GM19023 (cell line): ENCODE measurements at regions not wholly inside any gene's neighbourhood (a gene's known extent, or its start where the extent isn't known, plus 50 kb on each side); places are given as distances from the start of the nearest gene placed in this dataset.
A peak's percentile ranks its signal among the peaks of the same experiment; 100 is the strongest.
"Not testable (repeated sequence)": the region's sequence is repeated elsewhere in the genome, so short reads cannot be mapped to it uniquely, and the experiment has no call there.

Experiments
- ATAC-seq: cut with Tn5 transposase; IDR thresholded peaks from one replicate; pipeline ENCODE4 v1.9.1; 2021; ENCODE audit warnings: mild to moderate bottlenecking, moderate library complexity; ENCODE audit not compliant: unreplicated experiment

- ATAC-seq = no peak
Observed at GRCh38 chr12:46087916-46088439, 97.6 kb upstream of the SCAF11 start.

- no peak for ATAC-seq
Observed at GRCh38 chr12:46084666-46085631, 94.6 kb upstream of the SCAF11 start.

GRCh38 chr12:46082490-46083200, 92.3 kb upstream of the SCAF11 start:
- ATAC-seq = no peak

DNA sequence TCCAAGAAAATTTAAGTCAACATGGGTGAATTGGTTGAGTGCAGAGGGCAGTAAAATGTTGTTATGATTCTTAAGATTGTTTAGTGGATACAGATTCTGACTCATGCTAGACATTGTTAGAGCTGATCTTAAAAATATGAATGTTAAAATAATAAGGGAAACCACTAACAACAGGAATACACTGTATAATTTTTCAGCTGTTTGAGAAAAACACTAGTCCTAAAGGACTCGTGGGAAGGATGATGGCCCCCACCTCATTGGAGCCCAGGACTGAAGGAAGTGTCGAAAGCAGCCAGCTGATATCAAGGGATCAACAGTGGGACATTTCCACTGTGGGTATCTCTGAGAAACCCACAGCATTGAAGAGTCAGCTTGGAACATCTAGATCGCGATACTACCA, 82.9 kb upstream of the SCAF11 start:
- ATAC-seq = no peak

- ATAC-seq = peak; percentile 96
Observed at GRCh38 chr12:46071769-46072624, 81.6 kb upstream of the SCAF11 start.

GRCh38 chr12:46071335-46071734, 81.0 kb upstream of the SCAF11 start:
- ATAC-seq = no peak

GRCh38 chr12:46067094-46067493, 76.7 kb upstream of the SCAF11 start:
- ATAC-seq = no peak

- ATAC-seq = peak; percentile 62
Observed at GRCh38 chr12:46065412-46066166, 75.2 kb upstream of the SCAF11 start.

GRCh38 chr12:46064548-46064947, 74.2 kb upstream of the SCAF11 start:
- ATAC-seq = no peak

DNA sequence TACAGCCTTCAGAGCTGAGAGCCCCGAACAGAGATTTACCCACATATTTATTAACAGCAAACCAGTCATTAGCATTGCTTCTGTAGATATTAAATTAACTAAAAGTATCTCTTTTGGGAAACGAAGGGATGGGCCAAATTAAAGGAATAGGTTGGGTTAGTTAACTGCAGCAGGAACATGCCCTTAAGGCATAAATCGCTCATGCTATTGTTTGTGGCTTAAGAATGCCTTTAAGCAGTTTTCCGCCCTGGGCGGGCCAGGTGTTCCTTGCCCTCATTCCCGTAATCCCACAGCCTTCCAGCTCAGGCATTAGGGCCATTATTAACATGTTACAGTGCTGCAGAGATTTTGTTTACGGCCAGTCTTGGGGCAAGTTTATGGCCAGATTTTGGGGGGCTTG, 68.3 kb upstream of the SCAF11 start:
- ATAC-seq = not testable (repeated sequence)

DNA sequence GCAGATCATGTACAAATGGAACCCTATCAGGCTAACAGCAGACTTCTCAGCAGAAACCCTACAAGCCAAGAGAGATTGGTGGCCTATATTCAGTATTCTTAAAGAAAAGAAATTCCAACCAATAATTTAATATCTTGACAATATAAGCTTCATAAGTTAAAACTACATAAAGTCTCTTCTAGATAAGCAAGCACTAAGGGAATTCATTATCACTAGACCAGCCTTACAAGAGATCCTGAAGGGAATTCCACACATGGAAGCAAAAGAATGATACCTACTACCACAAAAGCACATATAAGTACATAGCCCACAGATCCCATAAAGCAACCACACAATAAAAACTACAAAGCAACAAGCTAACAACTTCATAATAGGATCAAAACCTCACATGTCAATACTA, 60.4 kb upstream of the SCAF11 start:
- ATAC-seq = no peak

DNA sequence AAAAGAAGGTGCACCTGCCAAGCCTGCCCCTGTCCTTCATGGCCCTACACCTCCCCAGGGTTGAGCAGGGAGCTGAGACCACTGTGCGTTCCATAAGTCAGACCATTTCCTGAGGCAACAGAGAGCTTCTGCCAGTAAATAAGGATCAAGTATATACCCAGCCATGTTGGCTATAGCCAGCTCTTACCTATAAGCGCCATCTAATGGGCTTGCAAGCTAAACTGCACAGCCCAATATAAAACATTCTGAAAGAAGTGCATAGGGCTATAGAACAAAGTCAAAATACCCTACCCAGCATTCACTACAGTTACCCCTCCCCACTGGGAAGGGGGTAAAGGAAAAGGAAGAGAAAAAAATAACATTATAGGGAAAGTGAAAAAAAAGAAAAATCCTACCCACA, 59.3 kb upstream of the SCAF11 start:
- ATAC-seq = no peak

DNA sequence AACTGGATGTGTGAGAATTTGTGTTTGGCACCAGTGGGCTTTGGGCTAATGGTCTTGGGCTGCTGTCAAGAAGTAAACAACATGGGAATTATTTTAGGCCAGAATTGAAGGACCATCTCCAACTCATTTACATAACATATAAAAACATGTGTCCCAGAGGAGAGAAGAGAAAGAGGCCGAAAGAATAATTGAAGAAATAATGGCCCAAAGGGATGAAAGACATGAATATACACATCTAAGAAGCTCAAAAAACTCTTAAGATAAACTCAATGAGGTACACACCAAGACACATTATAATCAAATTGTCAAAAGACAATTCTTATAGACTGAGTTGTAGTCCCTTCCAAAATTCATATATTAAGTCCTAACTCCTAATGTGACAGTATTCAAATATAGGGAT, 56.1 kb upstream of the SCAF11 start:
- no peak for ATAC-seq

DNA sequence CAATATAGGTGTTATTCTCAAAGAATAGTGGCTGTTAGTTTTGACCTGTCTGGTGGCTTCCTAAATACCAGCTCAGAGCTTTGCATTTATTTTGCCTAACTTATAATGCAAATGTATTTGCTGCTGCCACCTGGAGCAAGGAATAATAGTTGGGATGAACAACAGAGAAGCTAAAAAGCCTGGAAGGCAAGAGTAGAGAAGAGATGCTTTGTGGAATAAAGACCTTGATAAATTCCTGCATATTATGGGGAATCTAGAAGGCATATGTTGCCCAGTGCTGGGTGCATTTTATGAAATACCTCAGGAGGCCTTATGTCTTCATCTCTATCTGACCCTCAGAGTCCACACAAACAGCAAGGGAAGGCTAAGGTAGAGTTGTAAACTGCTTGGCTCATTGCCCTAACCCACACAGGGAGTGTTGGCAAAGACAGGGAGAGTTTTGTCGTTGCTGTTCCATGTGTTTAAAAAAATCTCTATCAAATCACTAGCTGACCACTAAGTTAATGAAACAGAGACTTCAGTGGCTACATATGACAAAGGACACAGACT, 53.7 kb upstream of the SCAF11 start:
- ATAC-seq = no peak
